HCT116 (cell line): ENCODE measurements at regions not wholly inside any gene's neighbourhood (a gene's known extent, or its start where the extent isn't known, plus 50 kb on each side); places are given as distances from the start of the nearest gene placed in this dataset.

Source experiments
- ATAC-seq: fragments of 200-7000 bp; cut with Tn5 transposase; 2 replicates; pipeline ENCODE4 v1.9.1; 2020; ENCODE audit warnings: mild to moderate bottlenecking, moderate library complexity
- BruUV-seq: library from RNA; stranded (reverse); fragments of 400-500 nt; replicated peaks from 2 replicates; lab custom pipeline; 2021; lab: Mats Ljungman, UMichigan
- CTCF ChIA-PET: fragments of 300-600 bp; sonication (Branson Sonifier 250); formaldehyde crosslinking; loops from one replicate; lab custom pipeline; 2021; ENCODE audit warnings: antibody characterized with exemption; lab: Charles Lee
- POLR2A ChIA-PET: fragments of 300-600, 350-600 bp; sonication (Branson Sonifier 250); formaldehyde crosslinking; loops from one replicate; lab custom pipeline; 2021; ENCODE audit warnings: antibody characterized with exemption; lab: Charles Lee
- RAD21 ChIA-PET, 2 experiments: fragments of 300-600 bp; sonication (Branson Sonifier 250); formaldehyde crosslinking; loops; one replicate each; lab custom pipeline; 2023; ENCODE audit warnings: low total read pairs in 2 of 2; ENCODE audit not compliant: uncharacterized antibody in 2 of 2, unreplicated experiment in 2 of 2, low non-redundant PET in 1 of 2; lab: Charles Lee
- DNase-seq: peaks from one replicate; pipeline ENCODE4 v3.0.0-alpha.2; 2010; ENCODE audit warnings: low read depth, low spot score
- H2AFZ ChIP-seq: fragments of 200-600 bp; shearing (Covaris generic), sonication (generic); 2 replicates; pipeline ENCODE4 v1.6.1; 2017; ENCODE audit warnings: low read depth, mixed run types, mixed read lengths, antibody characterized with exemption, low read length; ENCODE audit not compliant: poor library complexity, severe bottlenecking
- H3K27ac ChIP-seq: 2 replicates; pipeline ENCODE4 v1.5.1; 2012; ENCODE audit warnings: low read depth, low read length
- H3K27me3 ChIP-seq: fragments of 200-600 bp; sonication (generic); 2 replicates; pipeline ENCODE4 v1.6.1; 2016; ENCODE audit warnings: mixed run types, low read length, mixed read lengths; ENCODE audit not compliant: insufficient read depth
- H3K36me3 ChIP-seq, 2 experiments: fragments of 200-500 bp in 1 of 2; fragments of 200-600 bp in 1 of 2; sonication (Bioruptor generic) in 1 of 2; sonication (generic) in 1 of 2; 2 replicates each; pipeline versions ENCODE4 v1.5.1 to v1.6.1; 2014 to 2016; ENCODE audit warnings: low read length in 2 of 2, inconsistent platforms in 1 of 2, mixed read lengths in 1 of 2, mixed run types in 1 of 2; ENCODE audit not compliant: insufficient read depth in 2 of 2, control insufficient read depth in 1 of 2
- H3K4me1 ChIP-seq, 2 experiments: fragments of 200-600 bp in 1 of 2; sonication (generic) in 1 of 2; 2 replicates each; pipeline versions ENCODE4 v1.5.1 to v1.6.1; 2012 to 2017; ENCODE audit warnings: low read length in 2 of 2, inconsistent platforms in 1 of 2, mild to moderate bottlenecking in 1 of 2, mixed read lengths in 1 of 2, mixed run types in 1 of 2, moderate library complexity in 1 of 2; ENCODE audit not compliant: insufficient read depth in 2 of 2, control insufficient read depth in 1 of 2
- H3K4me2 ChIP-seq: fragments of 200-600 bp; sonication (generic); 2 replicates; pipeline ENCODE4 v1.6.1; 2017; ENCODE audit warnings: mixed run types, low read length, mixed read lengths
- H3K4me3 ChIP-seq, 2 experiments: fragments of 200-600 bp in 1 of 2; sonication (generic) in 1 of 2; replicated peaks in 1 of 2; 2 replicates each; pipeline ENCODE4 v1.5.1; 2011 to 2016; ENCODE audit warnings: low read length in 2 of 2, control low read depth in 1 of 2, low read depth in 1 of 2, mild to moderate bottlenecking in 1 of 2, mixed read lengths in 1 of 2, mixed run types in 1 of 2
- H3K79me2 ChIP-seq: fragments of 200-600 bp; sonication (generic); 2 replicates; pipeline ENCODE4 v1.6.1; 2017; ENCODE audit warnings: mild to moderate bottlenecking, mixed run types, low read length, moderate library complexity, mixed read lengths; ENCODE audit not compliant: insufficient read depth
- H3K9ac ChIP-seq: fragments of 200-600 bp; sonication (generic); 2 replicates; pipeline ENCODE4 v1.6.1; 2016; ENCODE audit warnings: low read length, mixed read lengths
- H3K9me2 ChIP-seq: fragments of 200-600 bp; sonication (generic), shearing (Covaris generic); 2 replicates; pipeline ENCODE4 v1.6.1; 2017; ENCODE audit warnings: mixed run types, mild to moderate bottlenecking, moderate library complexity; ENCODE audit not compliant: insufficient read depth
- H3K9me3 ChIP-seq, 2 experiments: fragments of 200-500 bp in 1 of 2; fragments of 200-600 bp in 1 of 2; sonication (Bioruptor generic) in 1 of 2; sonication (generic) in 1 of 2; 2 replicates each; pipeline ENCODE4 v1.6.1; 2014 to 2017; ENCODE audit warnings: low read length in 2 of 2, mixed read lengths in 2 of 2, inconsistent platforms in 1 of 2, low read depth in 1 of 2, mild to moderate bottlenecking in 1 of 2, mixed run types in 1 of 2, moderate library complexity in 1 of 2; ENCODE audit not compliant: control insufficient read depth in 1 of 2, insufficient read depth in 1 of 2
- H4K20me1 ChIP-seq: fragments of 200-600 bp; sonication (generic), shearing (Covaris generic); 2 replicates; pipeline ENCODE4 v1.6.1; 2017; ENCODE audit warnings: mixed run types, mild to moderate bottlenecking, moderate library complexity; ENCODE audit not compliant: insufficient read depth
- ATF3 ChIP-seq: IDR thresholded peaks from 2 replicates; pipeline ENCODE4 v1.6.1; 2012
- EZH2 ChIP-seq: fragments of 200-600 bp; sonication (generic); IDR thresholded peaks from 2 replicates; pipeline ENCODE4 v1.6.1; 2017; ENCODE audit warnings: antibody characterized with exemption, mixed run types
- JUND ChIP-seq: IDR thresholded peaks from 2 replicates; pipeline ENCODE4 v1.6.1; 2012
- REST ChIP-seq: IDR thresholded peaks from 2 replicates; pipeline ENCODE4 v1.6.1; 2012; ENCODE audit warnings: low read depth
- TCF7L2 ChIP-seq: IDR thresholded peaks from 2 replicates; pipeline ENCODE4 v1.7.0; 2011; ENCODE audit warnings: borderline replicate concordance, inconsistent platforms; ENCODE audit not compliant: insufficient read depth, insufficient read length; ENCODE audit errors: extremely low read depth
- ZFX ChIP-seq: fragments of 450-650 bp; IDR thresholded peaks from 2 replicates; pipeline ENCODE4 v1.6.1; 2017
- intact Hi-C: fragments of 100-400 bp; cut with micrococcal nuclease; formaldehyde crosslinking; loops from 2 replicates; pipeline ENCODE4 v1.10.0; 2022

- intact Hi-C loops, result no loop called here
- DNase-seq, result no peak
- no peak overlapping the region for H3K4me3 ChIP-seq
- H3K36me3 ChIP-seq, result no peaks in the 10 kb centered on the region
- H2AFZ ChIP-seq, result no peak overlapping the region
- 0 out of 2 replicates have a peak, but pooled peaks have one; percentile 25 for ATAC-seq
- no peaks in the 10 kb centered on the region for H3K9me3 ChIP-seq
- no peaks in the 10 kb centered on the region for H3K9me2 ChIP-seq
- no peaks in the 10 kb centered on the region for H3K79me2 ChIP-seq
- no TSS peak for BruUV-seq
- no peaks in the 10 kb centered on the region for H3K27me3 ChIP-seq
- H3K4me1 ChIP-seq, result no peaks in the 10 kb centered on the region
- ChIA-PET CTCF (no interaction called here), POLR2A (interaction anchor here (0.7 kb wide), 1 partner anchor 14 kb away, joined by 3 read pairs; no protein-coding TSS in a partner anchor), RAD21 (no interaction called here)
- H3K9ac ChIP-seq, result no peak overlapping the region
- TF ChIP-seq ATF3 (no peak), ZFX (no peak), JUND (no peak), TCF7L2 (peak; percentile 49)
- TF ChIP-seq, all 23 proteins: peak for 1
- Histone ChIP-seq H4K20me1 (no peaks in the 10 kb centered on the region), H3K4me2 (no peak overlapping the region), H3K27ac (no peak overlapping the region)
Observed at GRCh38 chr5:112649882-112650281, 87.8 kb upstream of the APC start.

GRCh38 chr5:112653638-112654205 is 84.0 kb upstream of the APC start:
- Histone ChIP-seq H3K9me3 (no peaks in the 10 kb centered on the region), H3K9me2 (no peaks in the 10 kb centered on the region), H3K36me3 (no peaks in the 10 kb centered on the region), H3K27me3 (no peaks in the 10 kb centered on the region), H2AFZ (no peak overlapping the region), H3K4me2 (no peak overlapping the region), H4K20me1 (no peaks in the 10 kb centered on the region), H3K79me2 (no peaks in the 10 kb centered on the region), H3K4me1 (no peaks in the 10 kb centered on the region), H3K4me3 (no peak overlapping the region), H3K9ac (no peak overlapping the region), H3K27ac (no peak overlapping the region)
- CTCF ChIA-PET, result no interaction called here
- ATAC-seq, result no peak
- intact Hi-C loops, result no loop called here
- TF ChIP-seq REST (no peak), EZH2 (no peak)
- BruUV-seq, result no TSS peak
- RAD21 ChIA-PET, result no interaction called here
- POLR2A ChIA-PET, result no interaction called here
- DNase-seq, result no peak
